ENCODE measurements at regions not wholly inside any gene's neighbourhood (a gene's known extent, or its start where the extent isn't known, plus 50 kb on each side); places are given as distances from the start of the nearest gene placed in this dataset.

- TF ChIP-seq, protein P1, sequence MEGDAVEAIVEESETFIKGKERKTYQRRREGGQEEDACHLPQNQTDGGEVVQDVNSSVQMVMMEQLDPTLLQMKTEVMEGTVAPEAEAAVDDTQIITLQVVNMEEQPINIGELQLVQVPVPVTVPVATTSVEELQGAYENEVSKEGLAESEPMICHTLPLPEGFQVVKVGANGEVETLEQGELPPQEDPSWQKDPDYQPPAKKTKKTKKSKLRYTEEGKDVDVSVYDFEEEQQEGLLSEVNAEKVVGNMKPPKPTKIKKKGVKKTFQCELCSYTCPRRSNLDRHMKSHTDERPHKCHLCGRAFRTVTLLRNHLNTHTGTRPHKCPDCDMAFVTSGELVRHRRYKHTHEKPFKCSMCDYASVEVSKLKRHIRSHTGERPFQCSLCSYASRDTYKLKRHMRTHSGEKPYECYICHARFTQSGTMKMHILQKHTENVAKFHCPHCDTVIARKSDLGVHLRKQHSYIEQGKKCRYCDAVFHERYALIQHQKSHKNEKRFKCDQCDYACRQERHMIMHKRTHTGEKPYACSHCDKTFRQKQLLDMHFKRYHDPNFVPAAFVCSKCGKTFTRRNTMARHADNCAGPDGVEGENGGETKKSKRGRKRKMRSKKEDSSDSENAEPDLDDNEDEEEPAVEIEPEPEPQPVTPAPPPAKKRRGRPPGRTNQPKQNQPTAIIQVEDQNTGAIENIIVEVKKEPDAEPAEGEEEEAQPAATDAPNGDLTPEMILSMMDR (IDR thresholded peaks at IDR 0.05): no peak
- no peak for TF ChIP-seq POLR2A (IDR thresholded peaks at IDR 0.05)
Observed at GRCh38 chr4:138899999-138900398, 115.6 kb upstream of the NOCT start.
